Large intestine (tissue), 3 donors: ENCODE measurements at regions not wholly inside any gene's neighbourhood (a gene's known extent, or its start where the extent isn't known, plus 50 kb on each side); places are given as distances from the start of the nearest gene placed in this dataset.

Experiments used
- DNase-seq, 2 donors: peaks; one replicate each; pipeline versions ENCODE4 v3.0.0 to v3.0.0-alpha.2; 2013
- H3K27ac ChIP-seq: one replicate; pipeline ENCODE4 v1.5.1; 2013; ENCODE audit warnings: low read length
- H3K27me3 ChIP-seq: 2 replicates; pipeline ENCODE4 v1.6.1; 2013; ENCODE audit warnings: low read length; ENCODE audit not compliant: control insufficient read depth, insufficient read depth
- H3K36me3 ChIP-seq: 2 replicates; pipeline ENCODE4 v1.6.1; 2013; ENCODE audit warnings: low read length; ENCODE audit not compliant: control insufficient read depth, insufficient read depth
- H3K4me1 ChIP-seq: one replicate; pipeline ENCODE4 v1.6.1; 2013; ENCODE audit warnings: low read length; ENCODE audit not compliant: control insufficient read depth, insufficient read depth
- H3K4me3 ChIP-seq: one replicate; pipeline ENCODE4 v1.5.1; 2013; ENCODE audit warnings: low read length
- H3K9me3 ChIP-seq: one replicate; pipeline ENCODE4 v1.6.1; 2013; ENCODE audit warnings: mild to moderate bottlenecking, low read depth, low read length, moderate library complexity; ENCODE audit not compliant: control insufficient read depth
- WGBS: methylation state at CpG from one replicate; pipeline ENCODE4 v1.1.5; 2013; ENCODE audit warnings: low lambda C conversion rate; ENCODE audit not compliant: insufficient coverage; 5-methylcytosine and 5-hydroxymethylcytosine counted together

DNA sequence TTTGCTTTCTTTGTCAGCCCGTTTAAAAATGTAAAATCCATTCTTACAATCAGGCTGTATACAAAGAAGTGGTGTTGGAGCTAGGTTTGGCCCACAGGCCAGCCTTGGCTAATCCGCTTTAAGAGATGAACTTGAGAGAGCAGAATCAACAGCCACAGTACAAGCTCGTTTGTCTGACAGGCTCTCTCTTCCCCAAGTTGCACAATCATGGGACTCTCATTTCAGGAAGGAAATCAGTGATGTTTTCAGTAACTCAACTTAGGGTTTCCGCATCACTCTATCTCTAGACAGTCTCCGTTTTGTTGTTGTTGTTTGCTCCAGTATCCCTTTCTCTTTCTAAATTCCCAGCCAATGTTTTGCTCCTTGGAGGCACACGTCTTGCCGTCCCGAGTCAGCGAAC, 582.0 kb upstream of the MKI67 start:
- H3K9me3 ChIP-seq: no peaks in the 10 kb centered on the region
- no peak overlapping the region for H3K4me3 ChIP-seq
- H3K36me3 ChIP-seq: no peaks in the 10 kb centered on the region
- peaks cover 29% of the 10 kb centered on the region for H3K27me3 ChIP-seq
- peaks cover 2% of the 10 kb centered on the region for H3K4me1 ChIP-seq
- no peak overlapping the region for H3K27ac ChIP-seq
- DNase-seq: no peak
- WGBS: 86% methylated on average over 5 of the region's 9 CpGs

DNA sequence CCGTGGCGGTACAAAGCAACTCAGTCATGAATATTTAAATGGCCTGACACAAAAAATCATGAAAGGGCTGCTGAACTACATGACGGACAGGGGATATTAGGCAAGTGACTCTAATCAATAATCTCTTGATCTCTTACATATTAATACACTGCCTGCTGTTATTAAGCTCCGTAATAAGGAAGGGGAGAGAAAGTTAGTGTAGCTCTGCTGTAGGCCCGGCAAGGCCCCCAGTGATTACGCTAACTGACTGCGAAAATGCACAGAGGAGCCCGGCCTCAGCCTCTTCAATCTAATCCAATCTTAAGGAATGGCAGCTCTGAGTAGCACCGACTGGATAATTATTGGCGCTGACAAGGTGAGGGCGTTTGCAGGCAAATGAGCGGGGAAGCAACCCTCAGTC, 583.5 kb upstream of the MKI67 start:
- H3K27me3 ChIP-seq: peaks cover 32% of the 10 kb centered on the region
- no peak for DNase-seq
- H3K36me3 ChIP-seq: no peaks in the 10 kb centered on the region
- H3K4me3 ChIP-seq: no peak overlapping the region
- peaks cover 2% of the 10 kb centered on the region for H3K4me1 ChIP-seq
- H3K27ac ChIP-seq: no peak overlapping the region
- WGBS: 86% methylated on average over 1 of the region's 12 CpGs
- no peaks in the 10 kb centered on the region for H3K9me3 ChIP-seq

GRCh38 chr10:128710098-128710797, 584.0 kb upstream of the MKI67 start:
- WGBS: no CpG with 5 or more reads among the region's 49 CpGs
- Histone ChIP-seq H3K4me1 (peaks cover 2% of the 10 kb centered on the region), H3K36me3 (no peaks in the 10 kb centered on the region), H3K9me3 (no peaks in the 10 kb centered on the region), H3K27ac (no peak overlapping the region), H3K27me3 (peaks cover 34% of the 10 kb centered on the region), H3K4me3 (no peak overlapping the region)
- no peak for DNase-seq

- DNase-seq: no peak
- H3K4me1 ChIP-seq: peaks cover 2% of the 10 kb centered on the region
- no peaks in the 10 kb centered on the region for H3K9me3 ChIP-seq
- peaks cover 38% of the 10 kb centered on the region for H3K27me3 ChIP-seq
- no CpG with 5 or more reads among the region's 8 CpGs for WGBS
- H3K4me3 ChIP-seq: no peak overlapping the region
- H3K27ac ChIP-seq: no peak overlapping the region
- H3K36me3 ChIP-seq: no peaks in the 10 kb centered on the region
These were observed 584.6 kb upstream of the MKI67 start for GRCh38 chr10:128710798-128711183.

GRCh38 chr10:128711806-128712205, 585.6 kb upstream of the MKI67 start:
- H3K4me1 ChIP-seq: peaks cover 2% of the 10 kb centered on the region
- DNase-seq: no peak
- no peaks in the 10 kb centered on the region for H3K9me3 ChIP-seq
- no peaks in the 10 kb centered on the region for H3K36me3 ChIP-seq
- H3K4me3 ChIP-seq: no peak overlapping the region
- WGBS: 88% methylated on average over 2 of the region's 9 CpGs
- H3K27ac ChIP-seq: no peak overlapping the region
- H3K27me3 ChIP-seq: peaks cover 38% of the 10 kb centered on the region

DNA sequence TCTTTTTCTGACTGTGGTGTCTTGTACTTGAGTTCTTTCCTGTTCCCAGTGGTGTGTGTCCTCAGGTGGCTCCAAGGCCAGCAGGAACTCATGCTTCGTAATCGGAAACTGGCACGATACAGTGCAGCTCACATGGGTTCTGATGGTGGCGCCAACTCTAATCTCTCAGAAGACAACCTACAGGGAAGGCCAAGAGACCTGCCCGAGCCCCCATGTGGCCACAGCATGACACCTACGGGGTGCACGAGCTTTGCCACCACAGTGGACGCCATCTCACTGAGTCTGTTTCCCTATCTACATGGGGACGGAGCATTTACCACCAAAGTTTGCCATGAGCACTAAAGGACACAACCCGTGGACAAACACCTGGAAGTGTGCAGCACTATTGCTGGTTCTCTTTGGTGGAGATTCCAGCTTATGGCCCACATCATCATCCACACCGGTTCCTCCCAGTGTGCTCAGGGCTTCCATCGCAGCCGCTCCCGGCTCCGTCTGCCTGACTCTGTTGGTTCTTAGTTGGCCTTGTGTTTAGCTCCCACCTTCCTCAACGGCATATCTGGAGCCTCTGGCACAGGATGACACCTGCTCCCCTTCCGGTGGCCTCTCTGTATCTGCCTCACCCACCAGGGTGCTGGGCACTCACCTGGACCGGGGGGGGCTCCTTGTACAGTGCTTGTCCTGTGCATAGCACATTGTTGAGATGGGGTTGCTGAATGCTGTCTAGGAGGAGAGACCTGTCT, 586.6 kb upstream of the MKI67 start:
- H3K4me1 ChIP-seq: no peaks in the 10 kb centered on the region
- no peak for DNase-seq
- WGBS: no CpG with 5 or more reads among the region's 18 CpGs

GRCh38 chr10:128713471-128713870, 587.2 kb upstream of the MKI67 start:
- no peaks in the 10 kb centered on the region for H3K9me3 ChIP-seq
- 88% methylated on average over 4 of the region's 5 CpGs for WGBS
- no peak overlapping the region for H3K27ac ChIP-seq
- peaks cover 33% of the 10 kb centered on the region for H3K27me3 ChIP-seq
- no peaks in the 10 kb centered on the region for H3K4me1 ChIP-seq
- no peak overlapping the region for H3K4me3 ChIP-seq
- no peak for DNase-seq
- no peaks in the 10 kb centered on the region for H3K36me3 ChIP-seq

More for the DNA sequence above, 586.6 kb upstream of the MKI67 start:
- Histone ChIP-seq H3K27me3 (peaks cover 36% of the 10 kb centered on the region), H3K27ac (no peak overlapping the region), H3K36me3 (no peaks in the 10 kb centered on the region), H3K4me3 (no peak overlapping the region), H3K9me3 (no peaks in the 10 kb centered on the region)

DNA sequence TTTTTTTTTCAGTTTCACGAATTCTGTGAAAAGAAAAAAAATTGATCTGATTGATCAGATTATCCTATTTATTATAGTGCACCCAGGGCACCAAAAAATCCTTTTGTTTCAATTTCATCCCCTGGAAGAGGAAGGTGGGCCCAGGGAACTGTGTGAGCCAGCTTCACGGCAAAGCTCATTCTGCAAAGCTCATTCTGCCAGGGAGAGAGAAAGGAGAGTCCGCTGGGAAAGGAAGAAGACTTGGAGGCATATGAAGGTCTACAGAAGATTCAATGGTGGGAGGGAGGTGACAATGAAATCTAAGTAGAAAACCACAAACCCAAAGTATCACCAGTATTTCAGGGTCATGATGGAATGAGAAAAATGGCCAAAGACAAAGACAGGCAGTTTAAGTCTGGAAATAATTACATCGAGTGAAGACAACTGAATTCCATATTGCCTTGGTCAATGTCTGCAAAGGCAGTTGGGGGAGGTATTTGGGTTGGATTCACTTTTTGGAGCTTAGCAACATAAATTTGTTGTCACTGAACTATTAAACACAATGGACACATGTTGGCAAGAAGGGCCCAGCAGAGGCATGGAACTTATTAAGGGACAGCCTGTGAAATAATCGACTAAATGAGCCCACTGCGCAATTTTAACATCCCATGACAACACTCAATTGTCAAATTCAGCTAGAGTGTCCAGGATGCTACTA, 587.8 kb upstream of the MKI67 start:
- DNase-seq: no peak
- WGBS: 86% methylated on average over 2 of the region's 6 CpGs
- no peak overlapping the region for H3K4me3 ChIP-seq

GRCh38 chr10:128714644-128715415, 588.6 kb upstream of the MKI67 start:
- Histone ChIP-seq H3K4me1 (no peaks in the 10 kb centered on the region), H3K27ac (no peak overlapping the region), H3K36me3 (no peaks in the 10 kb centered on the region), H3K4me3 (no peak overlapping the region), H3K27me3 (peaks cover 25% of the 10 kb centered on the region), H3K9me3 (no peaks in the 10 kb centered on the region)
- WGBS: 92% methylated on average over 2 of the region's 12 CpGs
- no peak for DNase-seq

More for the DNA sequence above, 587.8 kb upstream of the MKI67 start:
- no peaks in the 10 kb centered on the region for H3K9me3 ChIP-seq
- H3K27me3 ChIP-seq: peaks cover 33% of the 10 kb centered on the region
- no peaks in the 10 kb centered on the region for H3K4me1 ChIP-seq
- no peak overlapping the region for H3K27ac ChIP-seq
- no peaks in the 10 kb centered on the region for H3K36me3 ChIP-seq

DNA sequence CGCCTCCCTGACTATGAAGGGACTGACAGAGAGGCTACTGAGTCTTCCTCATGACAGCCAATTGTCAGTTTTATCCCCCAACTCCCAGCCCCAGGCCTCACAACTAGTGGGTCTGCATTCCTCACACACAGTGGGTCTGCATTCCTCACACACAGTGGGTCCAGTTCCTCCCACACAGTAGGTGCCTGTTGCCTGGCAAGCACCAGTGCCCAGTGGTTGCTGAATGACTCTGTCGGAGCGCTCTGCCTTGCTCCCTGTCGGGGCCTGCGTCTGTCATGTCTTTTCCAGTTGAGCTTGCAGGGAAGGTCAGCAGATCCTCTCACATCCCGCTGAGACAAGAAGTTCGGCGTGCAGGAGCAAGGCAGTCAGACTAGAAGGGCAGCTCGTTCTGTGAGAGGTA, 590.0 kb upstream of the MKI67 start:
- no CpG with 5 or more reads among the region's 9 CpGs for WGBS
- no peak overlapping the region for H3K27ac ChIP-seq
- H3K4me1 ChIP-seq: no peaks in the 10 kb centered on the region
- no peaks in the 10 kb centered on the region for H3K9me3 ChIP-seq
- peaks cover 13% of the 10 kb centered on the region for H3K27me3 ChIP-seq
- DNase-seq: no peak
- H3K4me3 ChIP-seq: no peak overlapping the region
- H3K36me3 ChIP-seq: no peaks in the 10 kb centered on the region
